ENCODE measurements at regions not wholly inside any gene's neighbourhood (a gene's known extent, or its start where the extent isn't known, plus 50 kb on each side); places are given as distances from the start of the nearest gene placed in this dataset.

- peak; percentile 16 for DNase-seq (ENCODE audit: low spot score)
These were observed 2257.5 kb upstream of the C9orf72 start for GRCh38 chr9:29830821-29831220.

GRCh38 chr9:29838491-29839020 is 2265.3 kb upstream of the C9orf72 start:
- no peak for DNase-seq (ENCODE audit: low spot score)

GRCh38 chr9:29844251-29844650 is 2271.0 kb upstream of the C9orf72 start:
- no peak for DNase-seq (ENCODE audit: low spot score)

GRCh38 chr9:29850664-29851063 is 2277.4 kb upstream of the C9orf72 start:
- DNase-seq (ENCODE audit: low spot score), result no peak

- DNase-seq (ENCODE audit: low spot score), result no peak
These were observed 2288.5 kb upstream of the C9orf72 start for GRCh38 chr9:29861803-29862202.

GRCh38 chr9:29865764-29866313 is 2292.6 kb upstream of the C9orf72 start:
- DNase-seq (ENCODE audit: low spot score), result peak; percentile 2

GRCh38 chr9:29866556-29866955 is 2293.3 kb upstream of the C9orf72 start:
- no peak for DNase-seq (ENCODE audit: low spot score)

- no peak for DNase-seq (ENCODE audit: low spot score)
These were observed 2300.3 kb upstream of the C9orf72 start for GRCh38 chr9:29873579-29873978.

- no peak for DNase-seq (ENCODE audit: low spot score)
These were observed 2302.3 kb upstream of the C9orf72 start for GRCh38 chr9:29875547-29875946.

- no peak for DNase-seq (ENCODE audit: low spot score)
These were observed 2309.5 kb upstream of the C9orf72 start for GRCh38 chr9:29882767-29883166.

GRCh38 chr9:29906065-29906464 is 2332.8 kb upstream of the C9orf72 start:
- DNase-seq (ENCODE audit: low spot score), result no peak

GRCh38 chr9:29928072-29928471 is 2354.8 kb upstream of the C9orf72 start:
- DNase-seq (ENCODE audit: low spot score), result no peak

GRCh38 chr9:29939559-29939958 is 2366.3 kb upstream of the C9orf72 start:
- DNase-seq (ENCODE audit: low spot score), result no peak

- DNase-seq (ENCODE audit: low spot score), result no peak
These were observed 2371.7 kb upstream of the C9orf72 start for GRCh38 chr9:29945012-29945411.

- no peak for DNase-seq (ENCODE audit: low spot score)
These were observed 2385.2 kb upstream of the C9orf72 start for GRCh38 chr9:29958469-29958868.

- no peak for DNase-seq (ENCODE audit: low spot score)
These were observed 2392.6 kb upstream of the C9orf72 start for GRCh38 chr9:29965834-29966233.

GRCh38 chr9:29966247-29966646 is 2393.0 kb upstream of the C9orf72 start:
- DNase-seq (ENCODE audit: low spot score), result no peak

- no peak for DNase-seq (ENCODE audit: low spot score)
These were observed 2395.6 kb upstream of the C9orf72 start for GRCh38 chr9:29968831-29969230.

GRCh38 chr9:29969408-29969807 is 2396.1 kb upstream of the C9orf72 start:
- no peak for DNase-seq (ENCODE audit: low spot score)

- DNase-seq (ENCODE audit: low spot score), result no peak
These were observed 2396.8 kb upstream of the C9orf72 start for GRCh38 chr9:29969856-29970647.

- DNase-seq (ENCODE audit: low spot score), result no peak
These were observed 2400.9 kb upstream of the C9orf72 start for GRCh38 chr9:29974197-29974596.

GRCh38 chr9:29976981-29977380 is 2403.7 kb upstream of the C9orf72 start:
- no peak for DNase-seq (ENCODE audit: low spot score)

- no peak for DNase-seq (ENCODE audit: low spot score)
These were observed 2403.4 kb upstream of the ACO1 start for GRCh38 chr9:29981013-29981412.

- no peak for DNase-seq (ENCODE audit: low spot score)
These were observed 2384.8 kb upstream of the ACO1 start for GRCh38 chr9:29999645-30000044.
